Calu3 (cell line): ENCODE measurements at regions not wholly inside any gene's neighbourhood (a gene's known extent, or its start where the extent isn't known, plus 50 kb on each side); places are given as distances from the start of the nearest gene placed in this dataset.

ENCODE experiments used
- BruUV-seq: library from RNA; stranded (reverse); fragments of 400-500 nt; replicated peaks from 2 replicates; lab custom pipeline; 2021; lab: Mats Ljungman, UMichigan
- CTCF ChIA-PET: fragments of 300-600 bp; sonication (Branson Sonifier 250); formaldehyde crosslinking; loops from one replicate; lab custom pipeline; 2022; ENCODE audit warnings: antibody characterized with exemption; lab: Charles Lee
- DNase-seq: peaks from one replicate; pipeline ENCODE4 v3.0.0; 2022
- H3K27ac Mint-ChIP-seq: one replicate; pipeline ENCODE4 v1.8.0; 2022; ENCODE audit warnings: mixed read lengths; ENCODE audit not compliant: unreplicated experiment
- H3K27me3 Mint-ChIP-seq: one replicate; pipeline ENCODE4 v1.8.0; 2022; ENCODE audit warnings: mixed read lengths; ENCODE audit not compliant: unreplicated experiment
- H3K36me3 Mint-ChIP-seq: one replicate; pipeline ENCODE4 v1.8.0; 2022; ENCODE audit warnings: mild to moderate bottlenecking, moderate library complexity, mixed read lengths; ENCODE audit not compliant: insufficient read depth, unreplicated experiment
- H3K4me1 Mint-ChIP-seq: one replicate; pipeline ENCODE4 v1.8.0; 2022; ENCODE audit warnings: mild to moderate bottlenecking, low read depth, mixed read lengths; ENCODE audit not compliant: unreplicated experiment
- H3K4me3 Mint-ChIP-seq: one replicate; pipeline ENCODE4 v1.8.0; 2022; ENCODE audit warnings: mild to moderate bottlenecking, low read depth, moderate library complexity, mixed read lengths; ENCODE audit not compliant: unreplicated experiment
- H3K9me3 Mint-ChIP-seq: one replicate; pipeline ENCODE4 v1.8.0; 2022; ENCODE audit warnings: low read depth, mixed read lengths; ENCODE audit not compliant: unreplicated experiment
- intact Hi-C: fragments of 100-400 bp; cut with micrococcal nuclease; formaldehyde crosslinking; loops from one replicate; pipeline ENCODE4 v1.10.0; 2022; ENCODE audit not compliant: unreplicated experiment
- TF ChIP-seq, protein P1 (sequence below): fragments of 200-600 bp; IDR thresholded peaks from one replicate; pipeline ENCODE4 v1.8.0; 2022; ENCODE audit warnings: antibody characterized with exemption; ENCODE audit not compliant: unreplicated experiment

DNA sequence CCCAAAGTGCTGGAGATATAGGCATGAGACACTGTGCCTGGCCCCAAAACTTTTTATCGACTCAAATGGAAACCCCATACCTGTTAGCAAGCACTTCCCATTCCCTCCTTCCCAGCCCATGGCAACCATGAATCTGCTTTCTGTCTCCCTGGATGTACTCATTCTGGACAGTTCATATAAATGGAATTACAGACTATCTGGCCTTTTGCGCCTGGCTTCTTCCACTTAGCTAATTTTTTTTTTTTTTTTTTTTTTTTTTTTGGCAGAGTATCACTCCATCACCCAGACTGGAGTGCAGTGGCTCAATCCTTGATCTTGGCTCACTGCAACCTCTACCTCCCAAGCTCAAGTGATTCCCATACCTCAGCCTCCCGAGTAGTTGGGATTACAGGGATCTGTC is 134.5 kb upstream of the MED13L start:
- no peak overlapping the region for H3K27ac Mint-ChIP-seq
- TF ChIP-seq, protein P1, sequence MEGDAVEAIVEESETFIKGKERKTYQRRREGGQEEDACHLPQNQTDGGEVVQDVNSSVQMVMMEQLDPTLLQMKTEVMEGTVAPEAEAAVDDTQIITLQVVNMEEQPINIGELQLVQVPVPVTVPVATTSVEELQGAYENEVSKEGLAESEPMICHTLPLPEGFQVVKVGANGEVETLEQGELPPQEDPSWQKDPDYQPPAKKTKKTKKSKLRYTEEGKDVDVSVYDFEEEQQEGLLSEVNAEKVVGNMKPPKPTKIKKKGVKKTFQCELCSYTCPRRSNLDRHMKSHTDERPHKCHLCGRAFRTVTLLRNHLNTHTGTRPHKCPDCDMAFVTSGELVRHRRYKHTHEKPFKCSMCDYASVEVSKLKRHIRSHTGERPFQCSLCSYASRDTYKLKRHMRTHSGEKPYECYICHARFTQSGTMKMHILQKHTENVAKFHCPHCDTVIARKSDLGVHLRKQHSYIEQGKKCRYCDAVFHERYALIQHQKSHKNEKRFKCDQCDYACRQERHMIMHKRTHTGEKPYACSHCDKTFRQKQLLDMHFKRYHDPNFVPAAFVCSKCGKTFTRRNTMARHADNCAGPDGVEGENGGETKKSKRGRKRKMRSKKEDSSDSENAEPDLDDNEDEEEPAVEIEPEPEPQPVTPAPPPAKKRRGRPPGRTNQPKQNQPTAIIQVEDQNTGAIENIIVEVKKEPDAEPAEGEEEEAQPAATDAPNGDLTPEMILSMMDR, result no peak
- H3K36me3 Mint-ChIP-seq, result no peaks in the 10 kb centered on the region

DNA sequence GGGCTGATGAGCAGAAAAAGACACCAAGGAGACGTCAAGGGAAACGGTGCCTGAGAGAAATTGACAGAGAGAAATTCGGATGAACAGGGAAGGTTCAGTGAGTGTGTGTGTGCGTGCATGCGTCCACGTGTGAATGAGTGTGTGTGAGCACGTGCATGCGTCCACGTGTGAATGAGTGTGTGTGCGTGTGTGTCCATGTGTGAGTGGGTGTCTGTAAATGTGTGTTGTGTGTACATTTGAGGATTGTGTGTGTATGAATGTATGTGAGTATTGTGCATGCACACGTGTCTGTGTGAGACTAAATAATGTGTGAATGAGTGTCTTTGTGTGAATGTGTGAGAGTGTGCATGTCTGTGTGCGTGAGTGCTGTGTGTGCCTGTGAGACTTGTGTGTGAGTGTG is 137.4 kb upstream of the MED13L start:
- Mint-ChIP-seq H3K27me3 (no peaks in the 10 kb centered on the region), H3K4me3 (no peak overlapping the region), H3K36me3 (no peaks in the 10 kb centered on the region), H3K27ac (no peak overlapping the region), H3K4me1 (no peaks in the 10 kb centered on the region), H3K9me3 (no peaks in the 10 kb centered on the region)
- CTCF ChIA-PET, result no interaction called here
- TF ChIP-seq, protein P1, result no peak
- no TSS peak for BruUV-seq
- DNase-seq, result no peak
- intact Hi-C loops, result no loop called here

More for the DNA sequence above, 134.5 kb upstream of the MED13L start:
- H3K27me3 Mint-ChIP-seq, result no peaks in the 10 kb centered on the region
- no peaks in the 10 kb centered on the region for H3K4me1 Mint-ChIP-seq
- DNase-seq, result no peak
- H3K9me3 Mint-ChIP-seq, result no peaks in the 10 kb centered on the region
- CTCF ChIA-PET, result interaction anchor here (0.6 kb wide), 1 partner anchor 512 kb away, joined by 4 read pairs; no protein-coding TSS in a partner anchor
- intact Hi-C loops, result no loop called here
- no TSS peak for BruUV-seq
- no peak overlapping the region for H3K4me3 Mint-ChIP-seq

DNA sequence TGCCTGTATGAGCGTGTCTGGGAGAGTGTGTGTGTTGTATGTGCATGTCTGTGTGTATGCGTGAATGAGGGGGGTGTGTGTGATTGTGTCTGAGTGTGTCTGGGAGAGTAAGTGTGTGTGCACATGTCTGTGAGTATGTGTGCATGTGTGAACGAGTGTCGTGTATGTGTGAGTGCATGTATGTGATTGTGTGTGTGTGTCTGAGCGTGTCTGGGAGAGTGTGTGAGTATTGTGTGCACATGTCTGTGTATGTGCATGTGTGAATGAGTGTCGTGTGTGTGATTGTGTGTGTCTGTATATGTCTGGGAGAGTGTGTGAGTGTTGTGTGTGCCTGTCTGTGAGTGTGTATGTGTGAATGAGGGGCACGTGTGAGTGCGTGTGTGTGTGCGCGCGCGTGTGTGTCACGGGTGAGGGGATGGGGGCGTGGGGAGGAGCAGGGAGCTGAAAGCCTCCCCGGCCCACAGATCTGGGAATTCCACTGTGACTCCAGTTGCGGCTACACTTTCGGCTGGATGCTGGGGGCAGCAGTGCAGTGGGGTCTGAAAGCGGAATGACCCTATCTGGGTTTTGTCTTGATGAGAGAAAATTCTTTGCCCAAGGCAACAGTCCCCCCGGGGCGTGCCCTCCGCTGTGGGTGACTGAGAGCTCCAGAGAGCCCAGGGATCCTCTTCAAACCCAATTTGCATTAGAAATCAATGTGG is 138.1 kb upstream of the MED13L start:
- CTCF ChIA-PET, result no interaction called here
- Mint-ChIP-seq H3K36me3 (no peaks in the 10 kb centered on the region), H3K4me1 (no peaks in the 10 kb centered on the region), H3K27ac (no peak overlapping the region), H3K27me3 (no peaks in the 10 kb centered on the region), H3K4me3 (no peak overlapping the region), H3K9me3 (no peaks in the 10 kb centered on the region)
- TF ChIP-seq, protein P1, result no peak
- intact Hi-C loops, result no loop called here
- BruUV-seq, result no TSS peak
- no peak for DNase-seq

DNA sequence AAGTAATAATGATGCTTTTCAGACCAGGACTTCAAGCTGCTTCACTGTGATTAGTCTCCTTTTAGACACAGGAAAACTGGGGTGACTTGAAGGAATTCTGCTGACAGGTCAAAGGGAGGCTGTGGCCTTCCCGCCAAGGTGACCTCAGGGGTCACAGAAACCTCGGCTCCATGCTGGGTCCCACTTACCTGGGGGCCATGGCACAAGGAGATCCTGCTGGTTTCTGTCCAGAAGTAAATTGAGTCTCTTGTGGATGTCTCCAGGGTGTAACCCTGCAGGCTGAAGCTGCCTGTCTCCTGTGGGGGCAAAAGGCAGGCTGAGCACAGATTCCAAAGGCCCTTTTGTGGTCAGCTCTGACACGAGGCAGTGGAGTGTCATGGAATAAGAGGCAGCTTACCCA is 138.7 kb upstream of the MED13L start:
- DNase-seq, result no peak
- Mint-ChIP-seq H3K4me1 (no peaks in the 10 kb centered on the region), H3K9me3 (no peaks in the 10 kb centered on the region), H3K27ac (no peak overlapping the region), H3K4me3 (no peak overlapping the region), H3K36me3 (no peaks in the 10 kb centered on the region), H3K27me3 (no peaks in the 10 kb centered on the region)
- TF ChIP-seq, protein P1, result no peak
- intact Hi-C loops, result no loop called here
- CTCF ChIA-PET, result no interaction called here
- BruUV-seq, result no TSS peak
